ENCODE measurements at regions not wholly inside any gene's neighbourhood (a gene's known extent, or its start where the extent isn't known, plus 50 kb on each side); places are given as distances from the start of the nearest gene placed in this dataset.

DNA sequence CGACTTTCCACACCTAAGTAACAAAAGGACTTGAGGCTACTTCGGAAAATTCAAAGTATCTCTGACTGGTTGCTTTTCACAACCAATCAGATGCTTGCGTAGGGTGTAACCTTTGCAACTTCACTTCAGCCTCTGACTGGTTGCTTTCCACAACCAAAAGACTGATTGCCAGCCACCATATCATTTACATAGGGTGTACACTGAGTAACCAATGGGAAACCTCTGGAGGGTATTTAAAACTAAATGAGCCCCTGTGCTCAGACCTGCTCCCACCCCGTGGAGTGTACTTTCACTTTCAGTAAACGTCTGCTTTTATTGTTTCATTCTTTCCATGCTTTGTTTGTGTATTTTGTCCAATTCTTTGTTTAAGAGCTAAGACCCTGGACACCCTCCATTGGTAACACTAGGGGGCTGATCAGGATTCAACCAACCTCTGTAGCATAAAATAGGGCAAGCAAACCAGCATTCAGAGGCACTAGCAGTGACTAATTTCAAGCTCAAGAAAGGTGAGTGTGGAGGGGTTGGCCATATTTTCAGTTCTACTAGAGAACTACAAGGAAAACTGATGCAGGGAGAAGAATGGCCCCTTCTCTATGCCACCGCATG is 390.8 kb downstream of the POM121L12 start:
- TF ChIP-seq, protein P1, sequence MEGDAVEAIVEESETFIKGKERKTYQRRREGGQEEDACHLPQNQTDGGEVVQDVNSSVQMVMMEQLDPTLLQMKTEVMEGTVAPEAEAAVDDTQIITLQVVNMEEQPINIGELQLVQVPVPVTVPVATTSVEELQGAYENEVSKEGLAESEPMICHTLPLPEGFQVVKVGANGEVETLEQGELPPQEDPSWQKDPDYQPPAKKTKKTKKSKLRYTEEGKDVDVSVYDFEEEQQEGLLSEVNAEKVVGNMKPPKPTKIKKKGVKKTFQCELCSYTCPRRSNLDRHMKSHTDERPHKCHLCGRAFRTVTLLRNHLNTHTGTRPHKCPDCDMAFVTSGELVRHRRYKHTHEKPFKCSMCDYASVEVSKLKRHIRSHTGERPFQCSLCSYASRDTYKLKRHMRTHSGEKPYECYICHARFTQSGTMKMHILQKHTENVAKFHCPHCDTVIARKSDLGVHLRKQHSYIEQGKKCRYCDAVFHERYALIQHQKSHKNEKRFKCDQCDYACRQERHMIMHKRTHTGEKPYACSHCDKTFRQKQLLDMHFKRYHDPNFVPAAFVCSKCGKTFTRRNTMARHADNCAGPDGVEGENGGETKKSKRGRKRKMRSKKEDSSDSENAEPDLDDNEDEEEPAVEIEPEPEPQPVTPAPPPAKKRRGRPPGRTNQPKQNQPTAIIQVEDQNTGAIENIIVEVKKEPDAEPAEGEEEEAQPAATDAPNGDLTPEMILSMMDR (IDR thresholded peaks at IDR 0.05; ENCODE audit: borderline replicate concordance, control extremely low read depth, extremely low read depth, insufficient read depth, missing control alignments) = no peak
- no peak for DNase-seq (ENCODE audit: low spot score)
- in situ Hi-C loops (cut with MboI; ENCODE audit: low sequenced_read_pairs, unreplicated experiment) = no loop called here

DNA sequence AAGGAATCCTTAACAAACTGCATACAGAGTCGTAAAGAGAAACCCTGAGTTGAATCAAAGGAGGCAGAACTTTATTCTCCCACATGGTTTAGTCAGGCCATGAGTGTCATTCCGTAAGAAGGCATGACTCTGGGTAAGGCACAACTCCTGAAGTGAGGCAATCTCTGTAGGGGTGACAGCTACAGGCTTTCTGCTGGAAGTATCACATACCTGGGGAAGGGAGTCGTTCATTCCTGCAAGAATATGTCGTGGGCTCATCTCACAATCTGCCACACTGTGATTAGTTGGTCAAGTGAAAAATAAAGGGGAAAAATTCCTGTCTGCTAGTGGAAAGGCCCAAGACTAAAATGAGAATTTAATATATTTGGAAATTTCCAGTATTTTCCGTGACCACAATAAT is 392.6 kb downstream of the POM121L12 start:
- DNase-seq (ENCODE audit: low spot score) = no peak
- TF ChIP-seq, protein P1 (IDR thresholded peaks at IDR 0.05; ENCODE audit: borderline replicate concordance, control extremely low read depth, extremely low read depth, insufficient read depth, missing control alignments) = no peak
- in situ Hi-C loops (cut with MboI; ENCODE audit: low sequenced_read_pairs, unreplicated experiment) = no loop called here

- no peak for DNase-seq (ENCODE audit: low spot score)
- in situ Hi-C loops (cut with MboI; ENCODE audit: low sequenced_read_pairs, unreplicated experiment) = no loop called here
- TF ChIP-seq, protein P1 (IDR thresholded peaks at IDR 0.05; ENCODE audit: borderline replicate concordance, control extremely low read depth, extremely low read depth, insufficient read depth, missing control alignments) = no peak
Observed at GRCh38 chr7:53431901-53432300, 396.5 kb downstream of the POM121L12 start.

- in situ Hi-C loops (cut with MboI; ENCODE audit: low sequenced_read_pairs, unreplicated experiment) = no loop called here
- TF ChIP-seq, protein P1 (IDR thresholded peaks at IDR 0.05; ENCODE audit: borderline replicate concordance, control extremely low read depth, extremely low read depth, insufficient read depth, missing control alignments) = no peak
- no peak for DNase-seq (ENCODE audit: low spot score)
Observed at GRCh38 chr7:53437336-53437735, 401.9 kb downstream of the POM121L12 start.

- TF ChIP-seq, protein P1 (IDR thresholded peaks at IDR 0.05; ENCODE audit: borderline replicate concordance, control extremely low read depth, extremely low read depth, insufficient read depth, missing control alignments) = no peak
- in situ Hi-C loops (cut with MboI; ENCODE audit: low sequenced_read_pairs, unreplicated experiment) = no loop called here
- DNase-seq (ENCODE audit: low spot score) = no peak
Observed at GRCh38 chr7:53446170-53446569, 410.7 kb downstream of the POM121L12 start.

GRCh38 chr7:53458636-53459035 is 423.2 kb downstream of the POM121L12 start:
- DNase-seq (ENCODE audit: low spot score) = no peak
- in situ Hi-C loops (cut with MboI; ENCODE audit: low sequenced_read_pairs, unreplicated experiment) = no loop called here
- TF ChIP-seq, protein P1 (IDR thresholded peaks at IDR 0.05; ENCODE audit: borderline replicate concordance, control extremely low read depth, extremely low read depth, insufficient read depth, missing control alignments) = no peak

Measured in GM13976 (cell line).